H1 (cell line): ENCODE measurements at regions not wholly inside any gene's neighbourhood (a gene's known extent, or its start where the extent isn't known, plus 50 kb on each side); places are given as distances from the start of the nearest gene placed in this dataset.

Experiments
- CTCF ChIA-PET: fragments of 300-600 bp; sonication (Branson Sonifier 250); formaldehyde crosslinking; loops from one replicate; lab custom pipeline; 2021; ENCODE audit not compliant: partially characterized antibody; lab: Charles Lee
- POLR2A ChIA-PET: fragments of 300-600 bp; sonication (Branson Sonifier 250); formaldehyde crosslinking; loops from one replicate; lab custom pipeline; 2021; ENCODE audit warnings: inconsistent platforms; ENCODE audit not compliant: partially characterized antibody; lab: Charles Lee
- DNase-seq, 2 experiments: peaks; one replicate each; pipeline versions ENCODE4 v3.0.0 to v3.0.0-alpha.2; 2010 to 2022; ENCODE audit warnings: low spot score in 2 of 2, low read depth in 1 of 2, mixed read lengths in 1 of 2
- FAIRE-seq: peaks from 2 replicates; lab custom pipeline; 2011; peaks lifted over from hg19 to GRCh38; lab: Jason Lieb, UNC
- H2AFZ ChIP-seq: 2 replicates; pipeline ENCODE4 v1.8.1; 2012; ENCODE audit warnings: low read length, inconsistent platforms
- H2AK5ac ChIP-seq: 2 replicates; pipeline ENCODE4 v1.6.1; 2013; ENCODE audit warnings: low read depth, low read length
- H2BK120ac ChIP-seq: replicated peaks from 2 replicates; pipeline ENCODE3; 2013; ENCODE audit warnings: low read depth, low read length, inconsistent platforms
- H2BK12ac ChIP-seq: 2 replicates; pipeline ENCODE4 v1.6.1; 2013; ENCODE audit warnings: low read depth, low read length
- H2BK15ac ChIP-seq: 2 replicates; pipeline ENCODE4 v1.6.1; 2013; ENCODE audit warnings: low read length
- H2BK20ac ChIP-seq: 2 replicates; pipeline ENCODE4 v1.6.1; 2013; ENCODE audit warnings: low read length
- H2BK5ac ChIP-seq: 2 replicates; pipeline ENCODE4 v1.6.1; 2013; ENCODE audit warnings: low read depth, low read length
- H3K14ac ChIP-seq: 2 replicates; pipeline ENCODE4 v1.6.1; 2013; ENCODE audit warnings: inconsistent platforms; ENCODE audit not compliant: insufficient read length
- H3K18ac ChIP-seq: 2 replicates; pipeline ENCODE4 v1.6.1; 2013; ENCODE audit warnings: low read length; ENCODE audit errors: extremely low read depth
- H3K23ac ChIP-seq: 2 replicates; pipeline ENCODE4 v1.6.1; 2013; ENCODE audit warnings: inconsistent platforms; ENCODE audit not compliant: insufficient read length
- H3K23me2 ChIP-seq: 2 replicates; pipeline ENCODE4 v1.6.1; 2013; ENCODE audit warnings: low read depth, low read length
- H3K27ac ChIP-seq: 2 replicates; pipeline ENCODE4 v1.6.1; 2011; ENCODE audit warnings: low read depth, low read length, inconsistent platforms
- H3K27me3 ChIP-seq, 4 experiments: replicated peaks in 1 of 4; 1 replicate in 1 of 4; 2 replicates in 3 of 4; pipeline versions ENCODE4 v1.6.1 to v1.8.1; 2011 to 2013; ENCODE audit warnings: low read length in 3 of 4, mild to moderate bottlenecking in 3 of 4, inconsistent platforms in 2 of 4, mixed read lengths in 2 of 4, moderate library complexity in 1 of 4; ENCODE audit not compliant: control insufficient read depth in 3 of 4, insufficient read depth in 3 of 4; ENCODE audit errors: extremely low read depth in 1 of 4
- H3K36me3 ChIP-seq, 4 experiments: 2 replicates each; pipeline versions ENCODE4 v1.6.1 to v1.8.1; 2011 to 2013; ENCODE audit warnings: mild to moderate bottlenecking in 4 of 4, low read length in 3 of 4, moderate library complexity in 2 of 4, control low read depth in 1 of 4, inconsistent platforms in 1 of 4; ENCODE audit not compliant: insufficient read depth in 4 of 4, control insufficient read depth in 2 of 4
- H3K4ac ChIP-seq: replicated peaks from 2 replicates; pipeline ENCODE3; 2013; ENCODE audit warnings: low read length, low read depth, mixed read lengths, inconsistent platforms; ENCODE audit not compliant: insufficient read length
- H3K4me1 ChIP-seq, 4 experiments: replicated peaks in 1 of 4; 1 replicate in 1 of 4; 2 replicates in 3 of 4; pipeline versions ENCODE4 v1.6.1 to v1.8.1; 2011 to 2013; ENCODE audit warnings: low read length in 3 of 4, inconsistent platforms in 2 of 4, mixed read lengths in 1 of 4; ENCODE audit not compliant: insufficient read depth in 4 of 4, control insufficient read depth in 3 of 4
- H3K4me2 ChIP-seq, 2 experiments: 2 replicates each; pipeline versions ENCODE4 v1.6.1 to v1.8.1; 2011 to 2013; ENCODE audit warnings: low read depth in 2 of 2, low read length in 2 of 2, control low read depth in 1 of 2, inconsistent platforms in 1 of 2, mild to moderate bottlenecking in 1 of 2; ENCODE audit not compliant: insufficient read depth in 1 of 2
- H3K4me3 ChIP-seq, 4 experiments: fragments of 200-600, 300-600 bp in 1 of 4; sonication (generic), shearing (Covaris generic), sonication (Bioruptor Twin) in 1 of 4; 2 replicates each; pipeline versions ENCODE4 v1.5.1 to v1.8.1; 2011 to 2016; ENCODE audit warnings: low read length in 4 of 4, low read depth in 3 of 4, control low read depth in 2 of 4, inconsistent platforms in 2 of 4, mild to moderate bottlenecking in 2 of 4, mixed read lengths in 1 of 4, moderate library complexity in 1 of 4; ENCODE audit not compliant: insufficient read depth in 2 of 4; ENCODE audit errors: extremely low read depth in 1 of 4
- H3K56ac ChIP-seq: replicated peaks from 2 replicates; pipeline ENCODE3; 2013; ENCODE audit warnings: low read depth, mild to moderate bottlenecking, mixed read lengths, low read length, inconsistent platforms; ENCODE audit not compliant: insufficient read length
- H3K79me1 ChIP-seq: 2 replicates; pipeline ENCODE4 v1.6.1; 2013; ENCODE audit warnings: low read depth, low read length, control low read depth
- H3K79me2 ChIP-seq, 2 experiments: 2 replicates each; pipeline versions ENCODE4 v1.6.1 to v1.8.1; 2012 to 2013; ENCODE audit warnings: low read length in 2 of 2, mild to moderate bottlenecking in 2 of 2, inconsistent platforms in 1 of 2; ENCODE audit not compliant: insufficient read depth in 2 of 2, control insufficient read depth in 1 of 2
- H3K9ac ChIP-seq, 4 experiments: replicated peaks in 1 of 4; 1 replicate in 1 of 4; 2 replicates in 3 of 4; pipeline versions ENCODE4 v1.6.1 to v1.8.1; 2011 to 2013; ENCODE audit warnings: low read depth in 3 of 4, low read length in 3 of 4, control low read depth in 2 of 4, mild to moderate bottlenecking in 2 of 4, moderate library complexity in 2 of 4, inconsistent platforms in 1 of 4; ENCODE audit errors: extremely low read depth in 1 of 4
- H3K9me3 ChIP-seq, 2 experiments: 2 replicates each; pipeline versions ENCODE4 v1.6.1 to v1.8.1; 2012 to 2013; ENCODE audit warnings: mild to moderate bottlenecking in 2 of 2, moderate library complexity in 2 of 2, control low read depth in 1 of 2, inconsistent platforms in 1 of 2, low read depth in 1 of 2, low read length in 1 of 2, mixed read lengths in 1 of 2; ENCODE audit not compliant: insufficient read depth in 2 of 2
- H4K20me1 ChIP-seq, 2 experiments: replicated peaks in 1 of 2; 2 replicates each; pipeline versions ENCODE3 to v1.8.1; 2011 to 2013; ENCODE audit warnings: inconsistent platforms in 2 of 2, low read length in 2 of 2, mild to moderate bottlenecking in 1 of 2; ENCODE audit not compliant: insufficient read depth in 2 of 2, control insufficient read depth in 1 of 2
- H4K5ac ChIP-seq: 2 replicates; pipeline ENCODE4 v1.6.1; 2013; ENCODE audit warnings: low read length, low read depth, mixed read lengths, inconsistent platforms; ENCODE audit not compliant: insufficient read length
- H4K8ac ChIP-seq: 2 replicates; pipeline ENCODE4 v1.8.0; 2013; ENCODE audit warnings: mild to moderate bottlenecking, moderate library complexity, low read length, inconsistent platforms; ENCODE audit not compliant: insufficient read depth; ENCODE audit errors: extremely low read depth
- H4K91ac ChIP-seq: replicated peaks from 2 replicates; pipeline ENCODE3; 2013; ENCODE audit warnings: low read length, mixed read lengths, inconsistent platforms; ENCODE audit not compliant: insufficient read length
- JUND ChIP-seq: IDR thresholded peaks from 2 replicates; pipeline ENCODE4 v1.6.1; 2011; ENCODE audit warnings: mild to moderate bottlenecking, improper control_type of control experiment, low read length
- KDM5A ChIP-seq: fragments of 200-600 bp; IDR thresholded peaks from 2 replicates; pipeline ENCODE4 v1.7.1; 2012; ENCODE audit warnings: mild to moderate bottlenecking, low read length, inconsistent platforms, mixed read lengths
- TAF1 ChIP-seq: IDR thresholded peaks from 2 replicates; pipeline ENCODE4 v1.6.1; 2011; ENCODE audit warnings: mild to moderate bottlenecking, low read depth, low read length
- WGBS, 2 experiments: shearing (Covaris generic) in 1 of 2; methylation state at CpG; one replicate each; pipeline versions ENCODE4 v1.1.6 to v1.1.7; 2013 to 2015; ENCODE audit warnings: low lambda C conversion rate in 2 of 2, mixed read lengths in 2 of 2, inconsistent platforms in 1 of 2, low coverage in 1 of 2, missing lambda C conversion rate in 1 of 2; ENCODE audit not compliant: insufficient replicate concordance in 2 of 2, insufficient coverage in 1 of 2, insufficient read length in 1 of 2; ENCODE audit errors: extremely low coverage in 1 of 2, missing lambda C conversion rate in 1 of 2; 5-methylcytosine and 5-hydroxymethylcytosine counted together
- TF ChIP-seq, protein P1 (sequence below): IDR thresholded peaks from 2 replicates; pipeline ENCODE4 v1.6.1; 2011; ENCODE audit warnings: low read length, improper control_type of control experiment

DNA sequence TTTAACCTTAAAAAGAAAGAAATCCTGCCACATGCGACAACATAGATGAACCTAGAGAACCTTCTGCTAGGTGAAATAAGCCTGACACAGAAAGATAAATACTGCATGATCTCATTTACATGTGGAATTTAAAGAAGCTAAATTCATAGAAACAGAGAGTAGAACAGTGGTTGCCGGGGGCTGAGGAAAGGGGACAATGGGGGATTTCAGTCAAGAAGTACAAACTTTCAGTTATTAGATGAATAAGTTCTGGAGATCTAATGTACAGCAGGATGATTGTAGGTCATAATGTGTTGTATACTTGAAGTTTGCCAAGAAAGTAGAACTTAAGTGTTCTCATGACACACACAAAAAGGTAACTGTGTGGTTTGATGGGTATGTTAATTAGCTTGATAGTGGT is 204.3 kb upstream of the PRSS16 start:
- Histone ChIP-seq H3K9ac (no peak overlapping the region), H3K4me3 (no peak overlapping the region), H4K8ac (no peak overlapping the region), H3K79me1 (no peaks in the 10 kb centered on the region), H3K9me3 (peaks cover 0 to 3% of the 10 kb centered on the region in 2 experiments; a peak in 1 of 4 replicates), H2AFZ (no peak overlapping the region), H3K27me3 (no peaks in the 10 kb centered on the region; a peak in 1 of 7 replicates), H4K5ac (no peak overlapping the region), H2AK5ac (no peak overlapping the region), H2BK5ac (no peak overlapping the region), H2BK12ac (no peak overlapping the region), H3K4me2 (no peak overlapping the region), H4K20me1 (no peaks in the 10 kb centered on the region), H3K4ac (no peak overlapping the region), H4K91ac (no peak overlapping the region), H2BK120ac (no peak overlapping the region), H3K23ac (no peak overlapping the region), H3K4me1 (no peaks in the 10 kb centered on the region), H3K23me2 (no peaks in the 10 kb centered on the region), H2BK20ac (no peak overlapping the region), H3K18ac (no peak overlapping the region), H3K56ac (no peak overlapping the region), H2BK15ac (no peak overlapping the region), H3K14ac (no peak overlapping the region), H3K79me2 (no peaks in the 10 kb centered on the region), H3K36me3 (no peaks in the 10 kb centered on the region), H3K27ac (no peak overlapping the region)
- CTCF ChIA-PET, result no interaction called here
- DNase-seq (no peak), FAIRE-seq (no peak)
- POLR2A ChIA-PET, result no interaction called here
- 85% methylated on average over 2 of the region's 2 CpGs; no CpG with 5 or more reads in 1 of the 2 experiments for WGBS, 2 experiments
- TF ChIP-seq TAF1 (no peak), JUND (no peak), KDM5A (no peak)
- TF ChIP-seq, protein P1, sequence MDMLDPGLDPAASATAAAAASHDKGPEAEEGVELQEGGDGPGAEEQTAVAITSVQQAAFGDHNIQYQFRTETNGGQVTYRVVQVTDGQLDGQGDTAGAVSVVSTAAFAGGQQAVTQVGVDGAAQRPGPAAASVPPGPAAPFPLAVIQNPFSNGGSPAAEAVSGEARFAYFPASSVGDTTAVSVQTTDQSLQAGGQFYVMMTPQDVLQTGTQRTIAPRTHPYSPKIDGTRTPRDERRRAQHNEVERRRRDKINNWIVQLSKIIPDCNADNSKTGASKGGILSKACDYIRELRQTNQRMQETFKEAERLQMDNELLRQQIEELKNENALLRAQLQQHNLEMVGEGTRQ, result no peak
